ENCODE measurements at regions not wholly inside any gene's neighbourhood (a gene's known extent, or its start where the extent isn't known, plus 50 kb on each side); places are given as distances from the start of the nearest gene placed in this dataset.

- Mint-ChIP-seq H3K4me1 (ENCODE audit: low read depth in 2 of 2) (no peaks in the 10 kb centered on the region), H3K4me3 (no peak overlapping the region), H3K27ac (no peak overlapping the region), H3K9me3 (no peaks in the 10 kb centered on the region), H3K27me3 (peaks cover 6 to 25% of the 10 kb centered on the region in 2 donors), H3K36me3 (no peaks in the 10 kb centered on the region)
- no peak for ATAC-seq
- DNase-seq (ENCODE audit: low spot score): no peak
Measured at GRCh38 chr5:5588887-5589826, 166.7 kb downstream of the ICE1 start.

- Mint-ChIP-seq H3K27ac (no peak overlapping the region), H3K9me3 (no peaks in the 10 kb centered on the region)
Measured at GRCh38 chr5:5588386-5588785, 165.9 kb downstream of the ICE1 start.

GRCh38 chr5:5587474-5587873, 165.0 kb downstream of the ICE1 start:
- Mint-ChIP-seq H3K4me1 (ENCODE audit: low read depth in 2 of 2) (no peaks in the 10 kb centered on the region), H3K36me3 (no peaks in the 10 kb centered on the region), H3K9me3 (no peaks in the 10 kb centered on the region), H3K27me3 (peaks cover 0 to 14% of the 10 kb centered on the region in 2 donors), H3K27ac (no peak overlapping the region), H3K4me3 (no peak overlapping the region)
- ATAC-seq (no peak), DNase-seq (ENCODE audit: low spot score) (no peak)

More at GRCh38 chr5:5588386-5588785, 165.9 kb downstream of the ICE1 start:
- Mint-ChIP-seq H3K4me1 (ENCODE audit: low read depth in 2 of 2) (no peaks in the 10 kb centered on the region), H3K4me3 (no peak overlapping the region), H3K36me3 (no peaks in the 10 kb centered on the region), H3K27me3 (peaks cover 2 to 17% of the 10 kb centered on the region in 2 donors)
- DNase-seq (ENCODE audit: low spot score) (no peak), ATAC-seq (no peak)

DNA sequence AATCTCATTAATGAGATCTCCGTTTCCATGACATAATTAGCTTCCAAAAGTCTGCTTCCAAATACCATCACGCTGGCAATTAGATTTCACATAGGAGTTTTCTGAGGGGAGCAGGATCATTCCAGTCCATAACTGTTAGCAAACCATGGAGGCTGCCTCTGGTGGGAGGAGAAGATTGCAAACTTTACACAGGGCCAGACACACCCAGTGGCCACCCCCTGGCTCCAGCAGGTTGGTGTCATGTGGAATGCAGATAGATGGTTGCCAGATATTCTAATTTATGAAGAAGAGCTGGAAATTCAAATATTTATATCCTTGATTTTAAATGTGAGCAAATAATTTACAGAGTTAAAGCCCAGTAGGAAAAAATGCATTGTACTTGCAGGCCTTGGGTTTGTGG, 164.2 kb downstream of the ICE1 start:
- Mint-ChIP-seq H3K9me3 (no peaks in the 10 kb centered on the region), H3K27me3 (peaks cover 0 to 14% of the 10 kb centered on the region in 2 donors), H3K4me1 (ENCODE audit: low read depth in 2 of 2) (no peaks in the 10 kb centered on the region), H3K36me3 (no peaks in the 10 kb centered on the region), H3K4me3 (no peak overlapping the region), H3K27ac (no peak overlapping the region)
- ATAC-seq (no peak), DNase-seq (ENCODE audit: low spot score) (no peak)

DNA sequence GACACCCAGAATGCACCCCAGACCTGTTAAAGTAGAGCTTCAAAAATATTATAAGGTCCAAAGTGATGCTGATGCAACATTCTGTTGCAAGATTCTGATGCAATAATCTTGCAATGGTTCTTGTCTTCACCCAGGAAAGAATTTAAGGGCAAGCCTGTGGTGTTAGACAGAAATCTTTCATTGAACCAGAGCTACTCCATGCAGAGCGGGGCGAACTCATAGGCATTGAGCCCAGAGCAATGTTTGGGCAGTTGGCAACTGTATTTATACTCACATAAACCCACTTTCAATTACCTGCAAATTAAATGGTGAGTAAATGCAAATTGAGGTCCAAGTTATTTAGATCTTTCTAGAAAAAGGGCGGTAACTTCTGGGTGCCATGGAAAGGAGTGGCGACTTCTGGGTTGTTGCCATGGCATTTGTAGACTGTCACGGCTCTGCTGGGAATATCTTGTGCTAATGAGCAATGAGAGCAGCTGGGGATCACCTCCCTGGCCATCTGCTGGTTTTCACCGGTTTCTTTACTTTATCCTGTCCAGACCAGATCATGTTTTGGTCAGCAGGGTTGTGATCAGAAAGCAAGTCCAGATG, 163.4 kb downstream of the ICE1 start:
- H3K4me1 Mint-ChIP-seq (ENCODE audit: low read depth in 2 of 2): no peaks in the 10 kb centered on the region
- H3K4me3 Mint-ChIP-seq: no peak overlapping the region
- no peak overlapping the region for H3K27ac Mint-ChIP-seq
- H3K27me3 Mint-ChIP-seq: peaks cover 0 to 14% of the 10 kb centered on the region in 2 donors
- H3K9me3 Mint-ChIP-seq: no peaks in the 10 kb centered on the region
- DNase-seq (ENCODE audit: low spot score) (no peak), ATAC-seq (no peak)
- no peaks in the 10 kb centered on the region for H3K36me3 Mint-ChIP-seq

DNA sequence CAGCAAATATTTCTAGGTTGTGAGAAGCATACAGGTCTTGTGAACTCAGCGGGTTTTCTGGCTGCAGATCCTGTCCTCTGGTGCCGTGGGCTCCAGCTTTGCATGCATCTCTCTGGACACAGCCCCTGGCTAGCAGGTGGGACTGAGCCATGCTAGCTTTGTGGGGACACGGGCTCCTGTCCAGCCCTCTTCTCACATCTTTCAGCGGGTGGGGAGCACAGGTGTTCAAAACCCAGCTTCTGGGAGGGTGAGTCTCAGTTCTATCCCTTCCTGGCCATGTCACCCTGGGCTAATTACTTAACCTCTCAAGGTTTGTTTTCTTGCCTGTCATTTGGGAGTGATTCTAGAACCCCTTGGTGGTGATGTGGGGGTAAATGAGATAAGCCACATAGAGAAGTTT, 162.3 kb downstream of the ICE1 start:
- Mint-ChIP-seq H3K4me1 (ENCODE audit: low read depth in 2 of 2) (no peaks in the 10 kb centered on the region), H3K4me3 (no peak overlapping the region)

DNA sequence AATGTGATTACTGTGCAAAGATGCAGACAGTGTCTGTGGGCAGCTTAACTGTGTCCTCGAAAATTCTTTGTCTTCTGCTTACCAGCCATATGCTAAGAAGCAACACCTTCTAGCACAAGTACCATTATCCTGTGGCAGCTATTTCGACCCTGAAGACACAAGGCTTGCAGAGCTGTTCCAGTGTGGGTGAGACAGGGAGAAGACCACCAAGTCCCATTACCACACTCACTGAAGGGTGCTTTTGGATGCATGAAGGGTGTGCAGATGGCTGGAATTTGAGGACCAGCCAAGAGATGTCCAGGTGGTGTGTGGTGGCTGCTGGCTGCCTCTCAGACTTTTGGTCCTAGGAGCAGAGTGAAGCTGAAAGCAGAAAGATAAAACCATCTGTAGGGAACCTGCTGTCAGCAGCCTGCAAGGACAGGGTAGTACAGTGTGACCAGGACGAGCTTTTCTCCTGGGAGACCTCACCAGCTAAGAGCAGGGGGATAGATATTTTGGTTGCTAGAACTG, 161.8 kb downstream of the ICE1 start:
- H3K36me3 Mint-ChIP-seq: no peaks in the 10 kb centered on the region
- H3K27me3 Mint-ChIP-seq: peaks cover 0 to 14% of the 10 kb centered on the region in 2 donors
- DNase-seq (ENCODE audit: low spot score) (no peak), ATAC-seq (peak in 1 of 2 donors; percentile 22)
- no peaks in the 10 kb centered on the region for H3K9me3 Mint-ChIP-seq
- H3K27ac Mint-ChIP-seq: no peak overlapping the region
- H3K4me1 Mint-ChIP-seq (ENCODE audit: low read depth in 2 of 2): no peaks in the 10 kb centered on the region
- H3K4me3 Mint-ChIP-seq: no peak overlapping the region

More for the DNA sequence above, 162.3 kb downstream of the ICE1 start:
- peak in 1 of 2 donors; percentile 17 for ATAC-seq
- no peak for DNase-seq (ENCODE audit: low spot score)
- H3K27me3 Mint-ChIP-seq: peaks cover 0 to 14% of the 10 kb centered on the region in 2 donors
- no peaks in the 10 kb centered on the region for H3K9me3 Mint-ChIP-seq
- H3K27ac Mint-ChIP-seq: no peak overlapping the region
- no peaks in the 10 kb centered on the region for H3K36me3 Mint-ChIP-seq

DNA sequence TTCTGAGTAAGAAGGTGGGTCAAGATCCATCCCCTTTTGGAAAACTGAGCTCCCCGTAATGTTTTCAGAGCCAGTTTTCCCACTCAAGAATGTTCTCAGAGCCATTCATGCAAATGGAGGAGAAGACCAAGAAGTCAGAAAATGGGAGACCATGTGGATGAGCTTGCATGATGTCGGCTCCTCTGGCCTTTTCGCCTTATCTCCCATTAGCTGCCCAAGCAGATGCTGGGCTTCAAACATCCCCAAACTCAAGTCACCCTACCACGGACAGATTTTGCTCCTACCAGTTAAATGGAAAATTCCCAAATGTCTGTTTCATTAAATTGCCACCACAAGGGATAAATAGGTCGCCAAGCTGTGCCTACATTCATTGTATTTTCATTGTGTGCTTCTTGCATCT, 161.4 kb downstream of the ICE1 start:
- Mint-ChIP-seq H3K27ac (no peak overlapping the region), H3K4me1 (ENCODE audit: low read depth in 2 of 2) (no peaks in the 10 kb centered on the region), H3K4me3 (no peak overlapping the region), H3K9me3 (no peaks in the 10 kb centered on the region), H3K36me3 (no peaks in the 10 kb centered on the region), H3K27me3 (peaks cover 0 to 14% of the 10 kb centered on the region in 2 donors)
- ATAC-seq (no peak), DNase-seq (ENCODE audit: low spot score) (no peak)

- peak in 1 of 2 donors; percentile 29 for ATAC-seq
Measured at GRCh38 chr5:5583023-5583765, 160.7 kb downstream of the ICE1 start.

GRCh38 chr5:5581080-5581479, 158.6 kb downstream of the ICE1 start:
- ATAC-seq (no peak), DNase-seq (ENCODE audit: low spot score) (no peak)
- Mint-ChIP-seq H3K27ac (no peak overlapping the region), H3K36me3 (no peaks in the 10 kb centered on the region), H3K4me3 (no peak overlapping the region), H3K9me3 (no peaks in the 10 kb centered on the region), H3K4me1 (ENCODE audit: low read depth in 2 of 2) (no peaks in the 10 kb centered on the region), H3K27me3 (peaks cover 0 to 2% of the 10 kb centered on the region in 2 donors)

More at GRCh38 chr5:5583023-5583765, 160.7 kb downstream of the ICE1 start:
- H3K9me3 Mint-ChIP-seq: no peaks in the 10 kb centered on the region
- H3K4me1 Mint-ChIP-seq (ENCODE audit: low read depth in 2 of 2): no peaks in the 10 kb centered on the region
- no peak overlapping the region for H3K4me3 Mint-ChIP-seq
- H3K36me3 Mint-ChIP-seq: no peaks in the 10 kb centered on the region
- no peak overlapping the region for H3K27ac Mint-ChIP-seq
- peaks cover 0 to 7% of the 10 kb centered on the region in 2 donors for H3K27me3 Mint-ChIP-seq
- DNase-seq (ENCODE audit: low spot score): no peak

- H3K4me1 Mint-ChIP-seq (ENCODE audit: low read depth in 2 of 2): no peaks in the 10 kb centered on the region
- no peak overlapping the region for H3K27ac Mint-ChIP-seq
- H3K36me3 Mint-ChIP-seq: no peaks in the 10 kb centered on the region
- no peaks in the 10 kb centered on the region for H3K9me3 Mint-ChIP-seq
- DNase-seq (ENCODE audit: low spot score): no peak
- no peak overlapping the region for H3K4me3 Mint-ChIP-seq
- H3K27me3 Mint-ChIP-seq: peaks cover 3 to 24% of the 10 kb centered on the region in 2 donors
- no peak for ATAC-seq
Measured at GRCh38 chr5:5576744-5577143, 154.3 kb downstream of the ICE1 start.

DNA sequence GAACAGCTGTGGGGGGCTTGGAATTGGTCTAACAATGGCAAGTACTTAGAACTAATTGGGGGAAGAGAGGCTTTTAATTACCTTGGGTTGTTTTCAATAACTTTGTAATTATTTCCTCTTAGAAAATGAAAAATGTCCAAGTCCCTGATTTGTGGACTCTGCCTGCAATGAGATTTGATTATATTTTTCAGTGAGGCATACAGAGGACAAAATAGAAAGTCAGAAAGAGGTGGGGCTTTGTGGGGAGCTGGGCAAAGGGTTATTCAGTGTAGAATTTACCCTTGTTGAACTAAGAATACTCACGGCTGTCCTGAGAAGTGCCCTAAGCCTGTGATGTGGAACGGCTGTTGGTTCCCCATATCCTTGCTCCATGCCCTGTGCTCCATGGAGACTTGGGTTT, 153.0 kb downstream of the ICE1 start:
- H3K4me1 Mint-ChIP-seq (ENCODE audit: low read depth in 2 of 2): no peaks in the 10 kb centered on the region
- H3K4me3 Mint-ChIP-seq: no peak overlapping the region
- ATAC-seq: no peak
- H3K27me3 Mint-ChIP-seq: peaks cover 3 to 24% of the 10 kb centered on the region in 2 donors
- DNase-seq (ENCODE audit: low spot score): no peak
- no peaks in the 10 kb centered on the region for H3K9me3 Mint-ChIP-seq
- no peak overlapping the region for H3K27ac Mint-ChIP-seq
- H3K36me3 Mint-ChIP-seq: no peaks in the 10 kb centered on the region

GRCh38 chr5:5573798-5574380, 151.4 kb downstream of the ICE1 start:
- Mint-ChIP-seq H3K4me1 (ENCODE audit: low read depth in 2 of 2) (no peaks in the 10 kb centered on the region), H3K36me3 (no peaks in the 10 kb centered on the region), H3K27ac (no peak overlapping the region), H3K4me3 (no peak overlapping the region), H3K27me3 (peaks cover 5 to 24% of the 10 kb centered on the region in 2 donors), H3K9me3 (no peaks in the 10 kb centered on the region)
- ATAC-seq (peak in 1 of 2 donors; percentile 64), DNase-seq (ENCODE audit: low spot score) (no peak)

Measured in natural killer cell treated with Interleukin-12 subunit alpha and Interleukin-12 subunit beta and Interleukin-15 and Interleukin-18, amount 100 ng/mL, for 72 hours (primary cell).